Esophagus (tissue), 2 donors: ENCODE measurements at regions not wholly inside any gene's neighbourhood (a gene's known extent, or its start where the extent isn't known, plus 50 kb on each side); places are given as distances from the start of the nearest gene placed in this dataset.

Source experiments
- H3K27ac ChIP-seq, 2 donors: one replicate each; pipeline ENCODE4 v1.5.1; 2013; ENCODE audit warnings: low read depth in 2 of 2, mild to moderate bottlenecking in 2 of 2, inconsistent platforms in 1 of 2, low read length in 1 of 2, moderate library complexity in 1 of 2
- H3K27me3 ChIP-seq, 2 donors: one replicate each; pipeline ENCODE4 v1.6.1; 2013; ENCODE audit warnings: low read length in 2 of 2, control low read depth in 1 of 2, mild to moderate bottlenecking in 1 of 2; ENCODE audit not compliant: insufficient read depth in 2 of 2, control insufficient read depth in 1 of 2
- H3K36me3 ChIP-seq, 2 donors: one replicate each; pipeline ENCODE4 v1.6.1; 2013; ENCODE audit warnings: low read length in 1 of 2; ENCODE audit not compliant: control insufficient read depth in 2 of 2, insufficient read depth in 2 of 2
- H3K4me1 ChIP-seq, 2 donors: one replicate each; pipeline ENCODE4 v1.6.1; 2013; ENCODE audit warnings: low read length in 1 of 2; ENCODE audit not compliant: control insufficient read depth in 2 of 2, insufficient read depth in 2 of 2
- H3K4me3 ChIP-seq, 2 donors: one replicate each; pipeline ENCODE4 v1.5.1; 2013; ENCODE audit warnings: low read length in 2 of 2, mild to moderate bottlenecking in 2 of 2, low read depth in 1 of 2, moderate library complexity in 1 of 2
- H3K9me3 ChIP-seq, 2 donors: one replicate each; pipeline ENCODE4 v1.6.1; 2013; ENCODE audit warnings: mild to moderate bottlenecking in 2 of 2, low read depth in 1 of 2, low read length in 1 of 2, moderate library complexity in 1 of 2; ENCODE audit not compliant: control insufficient read depth in 2 of 2, insufficient read depth in 1 of 2
- WGBS, 2 donors: extraction: QIAGEN DNeasy Blood & Tissue Kit; methylation state at CpG; one replicate each; pipeline ENCODE4 v1.1.7; 2013; 5-methylcytosine and 5-hydroxymethylcytosine counted together
- donor health status: healthy with polysubstance abuse.
- donor health status: Bipolar disorder and iron deficiency.

DNA sequence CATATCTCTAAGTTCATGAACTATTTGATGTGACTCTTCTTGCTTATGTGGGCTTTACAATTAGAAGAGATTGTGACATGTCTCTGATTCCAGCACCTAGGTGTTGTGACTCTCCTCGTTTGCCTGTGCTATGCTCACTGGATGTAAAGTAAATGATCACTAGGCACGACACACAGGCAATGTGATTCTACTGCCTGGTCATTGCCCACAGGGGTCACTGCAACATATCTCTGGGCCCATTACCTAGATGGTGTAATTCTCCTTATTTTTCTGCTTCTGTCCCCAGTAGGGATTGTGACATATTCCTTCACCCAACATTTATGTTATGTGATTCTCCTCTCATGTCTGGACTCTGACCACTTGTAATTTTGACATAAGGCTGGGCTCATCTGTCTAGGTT, 65.8 kb upstream of the ZNF91 start:
- H3K4me3 ChIP-seq: no peak overlapping the region
- WGBS, 2 donors: 36 to 44% methylated on average over 2 of the region's 2 CpGs
- peaks cover 0 to 3% of the 10 kb centered on the region in 2 donors for H3K9me3 ChIP-seq
- H3K4me1 ChIP-seq: no peaks in the 10 kb centered on the region
- no peaks in the 10 kb centered on the region for H3K27me3 ChIP-seq
- no peak overlapping the region for H3K27ac ChIP-seq
- no peaks in the 10 kb centered on the region for H3K36me3 ChIP-seq

DNA sequence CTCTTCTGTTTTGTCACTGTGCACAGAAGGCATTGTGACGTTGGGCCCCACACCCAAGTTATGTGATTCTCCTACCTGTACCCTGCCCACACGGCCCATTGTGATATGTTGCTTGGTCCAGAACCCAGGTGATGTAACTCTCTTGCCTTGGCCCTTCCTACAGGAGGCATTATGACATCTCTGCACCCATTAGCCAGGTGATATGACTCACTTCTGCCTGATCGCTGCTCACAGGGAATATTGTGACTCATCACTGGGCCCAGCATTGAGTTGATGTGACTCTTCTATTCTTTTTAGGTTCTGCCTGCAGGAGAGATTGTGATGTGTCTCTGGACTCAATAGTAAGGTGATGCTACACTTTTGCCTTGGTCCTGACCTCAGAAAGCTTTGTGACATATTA, 65.4 kb upstream of the ZNF91 start:
- Histone ChIP-seq H3K4me1 (no peaks in the 10 kb centered on the region), H3K27ac (no peak overlapping the region), H3K9me3 (peaks cover 0 to 3% of the 10 kb centered on the region in 2 donors), H3K27me3 (no peaks in the 10 kb centered on the region), H3K4me3 (no peak overlapping the region), H3K36me3 (no peaks in the 10 kb centered on the region)
- WGBS, 2 donors: 64 to 65% methylated on average over 3 of the region's 3 CpGs
